ENCODE measurements at regions not wholly inside any gene's neighbourhood (a gene's known extent, or its start where the extent isn't known, plus 50 kb on each side); places are given as distances from the start of the nearest gene placed in this dataset.
"Not testable (repeated sequence)": the region's sequence is repeated elsewhere in the genome, so short reads cannot be mapped to it uniquely, and the experiment has no call there.

GRCh38 chr12:116687888-116688287 is 50.0 kb downstream of the SPRING1 start:
- peak; percentile 69 for DNase-seq

GRCh38 chr12:116684891-116685290 is 53.0 kb downstream of the SPRING1 start:
- DNase-seq, result no peak

- DNase-seq, result peak; percentile 72
Measured at GRCh38 chr12:116677202-116677661, 60.6 kb downstream of the SPRING1 start.

GRCh38 chr12:116675339-116676107 is 62.3 kb downstream of the SPRING1 start:
- DNase-seq, result no peak

- no peak for DNase-seq
Measured at GRCh38 chr12:116674643-116675183, 63.2 kb downstream of the SPRING1 start.

GRCh38 chr12:116673681-116674111 is 64.2 kb downstream of the SPRING1 start:
- no peak for DNase-seq

- peak; percentile 31 for DNase-seq
Measured at GRCh38 chr12:116672842-116673516, 64.9 kb downstream of the SPRING1 start.

- no peak for DNase-seq
Measured at GRCh38 chr12:116672010-116672409, 65.9 kb downstream of the SPRING1 start.

GRCh38 chr12:116670859-116671258 is 67.0 kb downstream of the SPRING1 start:
- no peak for DNase-seq

GRCh38 chr12:116667752-116668151 is 70.1 kb downstream of the SPRING1 start:
- no peak for DNase-seq

GRCh38 chr12:116666829-116667228 is 71.0 kb downstream of the SPRING1 start:
- DNase-seq, result not testable (repeated sequence)

- no peak for DNase-seq
Measured at GRCh38 chr12:116666305-116666673, 71.6 kb downstream of the SPRING1 start.

GRCh38 chr12:116665666-116666304 is 72.1 kb downstream of the SPRING1 start:
- no peak for DNase-seq

GRCh38 chr12:116664085-116664484 is 73.8 kb downstream of the SPRING1 start:
- no peak for DNase-seq

- peak; percentile 8 for DNase-seq
Measured at GRCh38 chr12:116662612-116663144, 75.2 kb downstream of the SPRING1 start.

GRCh38 chr12:116661341-116661740 is 76.5 kb downstream of the SPRING1 start:
- DNase-seq, result no peak

- DNase-seq, result not testable (repeated sequence)
Measured at GRCh38 chr12:116660740-116661139, 77.1 kb downstream of the SPRING1 start.

GRCh38 chr12:116659771-116660481 is 77.9 kb downstream of the SPRING1 start:
- peak; percentile 57 for DNase-seq

GRCh38 chr12:116657921-116658495 is 79.9 kb downstream of the SPRING1 start:
- DNase-seq, result no peak

- no peak for DNase-seq
Measured at GRCh38 chr12:116656306-116656705, 81.6 kb downstream of the SPRING1 start.

GRCh38 chr12:116654226-116654743 is 83.6 kb downstream of the SPRING1 start:
- no peak for DNase-seq

GRCh38 chr12:116651089-116651488 is 86.8 kb downstream of the SPRING1 start:
- no peak for DNase-seq
